CD4-positive, alpha-beta T cell (primary cell): ENCODE measurements at regions not wholly inside any gene's neighbourhood (a gene's known extent, or its start where the extent isn't known, plus 50 kb on each side); places are given as distances from the start of the nearest gene placed in this dataset.

Source experiments
- ATAC-seq: fragments of 200-7000 bp; cut with Tn5 transposase; one replicate; pipeline ENCODE4 v1.10.0; 2022; ENCODE audit warnings: mild to moderate bottlenecking; ENCODE audit not compliant: poor library complexity
- CTCF ChIA-PET: fragments of 350-600 bp; sonication (Branson Sonifier 250); formaldehyde crosslinking; loops from one replicate; lab custom pipeline; 2021; ENCODE audit warnings: antibody characterized with exemption, inconsistent platforms; lab: Charles Lee
- POLR2A ChIA-PET: fragments of 350-600 bp; sonication (Branson Sonifier 250); formaldehyde crosslinking; loops from one replicate; lab custom pipeline; 2021; ENCODE audit warnings: antibody characterized with exemption, inconsistent platforms; lab: Charles Lee
- DNase-seq, 14 experiments: peaks; one replicate each; pipeline ENCODE4 v3.0.0-alpha.2; 2013 to 2020; ENCODE audit warnings: mixed read lengths in 2 of 14
- H3K27ac ChIP-seq, 2 donors: one replicate each; pipeline versions ENCODE4 v1.5.1 to v1.7.0; 2013; ENCODE audit warnings: low read length in 2 of 2, low read depth in 1 of 2, mild to moderate bottlenecking in 1 of 2
- H3K27me3 ChIP-seq, 2 experiments: 1 replicate in 1 of 2; 2 replicates in 1 of 2; pipeline versions ENCODE4 v1.6.1 to v1.7.0; 2013; ENCODE audit warnings: low read length in 2 of 2, control low read depth in 1 of 2, mild to moderate bottlenecking in 1 of 2, moderate library complexity in 1 of 2; ENCODE audit not compliant: insufficient read depth in 2 of 2, control insufficient read depth in 1 of 2
- H3K36me3 ChIP-seq: one replicate; pipeline ENCODE4 v1.6.1; 2013; ENCODE audit warnings: low read length, control low read depth; ENCODE audit not compliant: insufficient read depth
- H3K4me1 ChIP-seq: one replicate; pipeline ENCODE4 v1.6.1; 2013; ENCODE audit warnings: low read length, control low read depth; ENCODE audit not compliant: insufficient read depth
- H3K4me3 ChIP-seq: one replicate; pipeline ENCODE4 v1.5.1; 2013; ENCODE audit warnings: mild to moderate bottlenecking, low read length, moderate library complexity
- H3K9me3 ChIP-seq, 2 experiments: 1 replicate in 1 of 2; 2 replicates in 1 of 2; pipeline versions ENCODE4 v1.6.1 to v1.7.0; 2013; ENCODE audit warnings: low read length in 2 of 2, mild to moderate bottlenecking in 2 of 2, control low read depth in 1 of 2, moderate library complexity in 1 of 2; ENCODE audit not compliant: control insufficient read depth in 1 of 2, insufficient read depth in 1 of 2
- H3K27ac Mint-ChIP-seq: one replicate; pipeline ENCODE4 v1.8.0; 2020; ENCODE audit warnings: mixed read lengths
- H3K27me3 Mint-ChIP-seq: one replicate; pipeline ENCODE4 v1.8.0; 2021; ENCODE audit warnings: mixed read lengths
- H3K36me3 Mint-ChIP-seq: one replicate; pipeline ENCODE4 v1.8.0; 2021; ENCODE audit warnings: low read depth, mixed read lengths
- H3K4me1 Mint-ChIP-seq: one replicate; pipeline ENCODE4 v1.8.0; 2021; ENCODE audit warnings: low read depth, mixed read lengths
- H3K4me3 Mint-ChIP-seq: one replicate; pipeline ENCODE4 v1.8.0; 2020; ENCODE audit warnings: mild to moderate bottlenecking, mixed read lengths
- H3K9me3 Mint-ChIP-seq: one replicate; pipeline ENCODE4 v1.8.0; 2020; ENCODE audit warnings: mixed read lengths
- intact Hi-C, 2 experiments: fragments of 100-400 bp; cut with DNase I in 1 of 2; cut with micrococcal nuclease in 1 of 2; formaldehyde crosslinking; loops; one replicate each; pipeline versions ENCODE4 v1.15.1 to v1.9.0; 2023 to 2025; cut with DNase I, micrococcal nuclease
- TF ChIP-seq, protein P1 (sequence below): fragments of 200-600 bp; IDR thresholded peaks from one replicate; pipeline ENCODE4 v1.8.0; 2022; ENCODE audit warnings: antibody characterized with exemption, mild to moderate bottlenecking

DNA sequence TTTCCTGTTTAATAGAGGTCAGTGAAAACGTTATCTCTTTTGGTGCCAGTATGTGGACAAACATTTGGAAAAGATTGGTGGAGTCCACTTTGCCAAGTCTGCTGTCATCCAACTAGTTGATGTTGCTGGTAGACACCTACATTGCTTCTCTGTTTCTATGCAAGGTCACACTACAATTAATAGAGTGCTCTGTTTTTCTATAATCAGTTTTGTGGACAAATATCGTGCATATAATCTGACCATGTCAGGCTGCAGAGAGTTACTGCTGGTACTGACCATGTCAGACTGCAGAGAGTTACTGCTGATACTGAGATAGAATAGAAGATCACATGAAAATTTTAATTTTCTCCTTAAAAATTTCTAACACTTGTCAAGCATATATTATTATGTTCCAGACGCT lies 603.3 kb downstream of the TSN start:
- Mint-ChIP-seq H3K36me3 (no peaks in the 10 kb centered on the region), H3K4me3 (no peak overlapping the region), H3K27me3 (peaks cover 4% of the 10 kb centered on the region), H3K27ac (no peak overlapping the region), H3K9me3 (peaks cover 10% of the 10 kb centered on the region), H3K4me1 (no peaks in the 10 kb centered on the region)
- Histone ChIP-seq H3K27ac (no peak overlapping the region), H3K4me3 (no peak overlapping the region), H3K4me1 (no peaks in the 10 kb centered on the region), H3K27me3 (no peaks in the 10 kb centered on the region), H3K36me3 (no peaks in the 10 kb centered on the region), H3K9me3 (no peaks in the 10 kb centered on the region)
- DNase-seq: no peak
- ChIA-PET CTCF (no interaction called here), POLR2A (no interaction called here)
- intact Hi-C loops: no loop called here
- ATAC-seq: no peak
- TF ChIP-seq, protein P1, sequence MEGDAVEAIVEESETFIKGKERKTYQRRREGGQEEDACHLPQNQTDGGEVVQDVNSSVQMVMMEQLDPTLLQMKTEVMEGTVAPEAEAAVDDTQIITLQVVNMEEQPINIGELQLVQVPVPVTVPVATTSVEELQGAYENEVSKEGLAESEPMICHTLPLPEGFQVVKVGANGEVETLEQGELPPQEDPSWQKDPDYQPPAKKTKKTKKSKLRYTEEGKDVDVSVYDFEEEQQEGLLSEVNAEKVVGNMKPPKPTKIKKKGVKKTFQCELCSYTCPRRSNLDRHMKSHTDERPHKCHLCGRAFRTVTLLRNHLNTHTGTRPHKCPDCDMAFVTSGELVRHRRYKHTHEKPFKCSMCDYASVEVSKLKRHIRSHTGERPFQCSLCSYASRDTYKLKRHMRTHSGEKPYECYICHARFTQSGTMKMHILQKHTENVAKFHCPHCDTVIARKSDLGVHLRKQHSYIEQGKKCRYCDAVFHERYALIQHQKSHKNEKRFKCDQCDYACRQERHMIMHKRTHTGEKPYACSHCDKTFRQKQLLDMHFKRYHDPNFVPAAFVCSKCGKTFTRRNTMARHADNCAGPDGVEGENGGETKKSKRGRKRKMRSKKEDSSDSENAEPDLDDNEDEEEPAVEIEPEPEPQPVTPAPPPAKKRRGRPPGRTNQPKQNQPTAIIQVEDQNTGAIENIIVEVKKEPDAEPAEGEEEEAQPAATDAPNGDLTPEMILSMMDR: no peak

DNA sequence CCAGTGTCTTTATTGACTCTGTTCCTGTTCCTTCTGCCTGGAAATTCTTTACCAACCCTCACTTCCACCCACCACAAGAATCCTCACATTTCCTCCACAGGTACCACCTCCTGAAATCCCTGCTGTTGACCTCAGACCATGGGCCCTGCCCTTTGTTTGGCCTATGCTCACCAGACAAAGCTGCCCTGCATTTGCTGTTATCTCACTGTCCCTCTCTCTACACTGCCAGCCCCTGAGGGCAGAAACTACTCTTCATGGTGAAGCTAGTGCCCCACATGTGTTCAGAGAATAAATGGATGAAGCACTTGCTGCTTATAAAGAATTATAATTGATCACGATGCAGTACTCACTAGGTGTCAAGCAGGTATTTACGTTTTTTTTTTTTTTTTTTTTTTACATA lies 608.4 kb downstream of the TSN start:
- Histone ChIP-seq H3K36me3 (no peaks in the 10 kb centered on the region), H3K27me3 (no peaks in the 10 kb centered on the region), H3K4me3 (no peak overlapping the region), H3K9me3 (no peaks in the 10 kb centered on the region), H3K4me1 (no peaks in the 10 kb centered on the region), H3K27ac (no peak overlapping the region)
- POLR2A ChIA-PET: no interaction called here
- TF ChIP-seq, protein P1: no peak
- Mint-ChIP-seq H3K36me3 (no peaks in the 10 kb centered on the region), H3K9me3 (peaks cover 2% of the 10 kb centered on the region), H3K4me1 (no peaks in the 10 kb centered on the region), H3K27me3 (peaks cover 4% of the 10 kb centered on the region), H3K4me3 (no peak overlapping the region), H3K27ac (no peak overlapping the region)
- CTCF ChIA-PET: no interaction called here
- intact Hi-C loops: no loop called here
- no peak for ATAC-seq
- no peak for DNase-seq

- Mint-ChIP-seq H3K9me3 (peaks cover 4% of the 10 kb centered on the region), H3K4me3 (no peak overlapping the region), H3K36me3 (no peaks in the 10 kb centered on the region), H3K27ac (no peak overlapping the region), H3K4me1 (no peaks in the 10 kb centered on the region), H3K27me3 (peaks cover 4% of the 10 kb centered on the region)
- Histone ChIP-seq H3K9me3 (peaks cover 0 to 4% of the 10 kb centered on the region in 2 experiments), H3K27me3 (no peaks in the 10 kb centered on the region), H3K4me1 (no peaks in the 10 kb centered on the region), H3K27ac (no peak overlapping the region), H3K36me3 (no peaks in the 10 kb centered on the region), H3K4me3 (no peak overlapping the region)
- TF ChIP-seq, protein P1: no peak
- CTCF ChIA-PET: no interaction called here
- ATAC-seq: no peak
- no peak for DNase-seq
- POLR2A ChIA-PET: no interaction called here
- intact Hi-C loops: no loop called here
Observed at GRCh38 chr2:122366427-122366826, 611.0 kb downstream of the TSN start.
